ENCODE measurements at regions not wholly inside any gene's neighbourhood (a gene's known extent, or its start where the extent isn't known, plus 50 kb on each side); places are given as distances from the start of the nearest gene placed in this dataset.

DNA sequence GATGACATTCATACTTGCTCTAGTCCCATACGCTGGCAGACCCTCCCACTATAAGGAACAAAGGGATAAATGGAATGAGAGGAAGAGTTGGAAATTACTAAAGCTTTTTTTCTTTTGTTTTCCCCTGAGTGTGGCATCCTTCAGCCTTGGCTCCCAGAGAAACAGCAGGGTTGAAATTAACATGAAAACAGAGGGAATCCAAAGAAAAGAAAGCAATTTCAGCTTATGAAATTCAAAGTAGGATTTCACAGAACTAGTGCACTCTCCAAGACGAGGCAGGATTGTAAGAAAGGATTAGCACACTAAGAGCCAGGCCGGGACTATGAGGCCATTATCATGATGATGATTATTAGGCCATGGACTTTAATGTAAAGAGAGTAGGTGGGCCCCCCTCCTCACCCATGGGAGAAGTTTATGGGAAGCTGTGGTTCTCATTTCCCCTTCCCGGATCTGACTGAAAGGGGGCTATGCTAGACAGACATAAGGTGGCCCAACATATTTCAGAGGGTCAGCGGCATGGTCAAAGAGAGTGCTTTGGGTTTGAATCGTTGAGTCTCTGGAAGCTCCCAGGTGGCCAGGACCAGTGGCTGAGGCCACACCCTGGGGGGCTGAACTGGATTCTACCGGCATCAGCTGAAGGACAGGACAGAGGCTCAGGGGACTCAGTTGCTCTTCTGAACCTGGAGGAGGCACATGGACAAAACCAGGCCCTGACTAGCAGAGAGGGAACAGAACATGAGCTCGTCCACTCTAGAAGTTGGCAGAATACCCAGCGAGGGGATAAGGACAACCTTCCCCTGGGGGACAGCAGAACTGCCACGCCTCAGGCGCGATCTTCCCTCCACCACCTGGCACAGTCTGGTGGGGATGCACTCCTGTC lies 100.1 kb upstream of the ARL4C start:
- DNase-seq (ENCODE audit: low read depth, low spot score) = no peak
- Mint-ChIP-seq H3K27me3 (ENCODE audit: low read depth) (no peaks in the 10 kb centered on the region), H3K9me3 (peaks cover 3% of the 10 kb centered on the region), H3K4me1 (peaks cover 40% of the 10 kb centered on the region), H3K4me3 (peak overlapping the region; percentile 7), H3K27ac (ENCODE audit: unreplicated experiment) (peak overlapping the region; percentile 82), H3K36me3 (ENCODE audit: low read depth) (no peaks in the 10 kb centered on the region)
- TF ChIP-seq, protein P1, sequence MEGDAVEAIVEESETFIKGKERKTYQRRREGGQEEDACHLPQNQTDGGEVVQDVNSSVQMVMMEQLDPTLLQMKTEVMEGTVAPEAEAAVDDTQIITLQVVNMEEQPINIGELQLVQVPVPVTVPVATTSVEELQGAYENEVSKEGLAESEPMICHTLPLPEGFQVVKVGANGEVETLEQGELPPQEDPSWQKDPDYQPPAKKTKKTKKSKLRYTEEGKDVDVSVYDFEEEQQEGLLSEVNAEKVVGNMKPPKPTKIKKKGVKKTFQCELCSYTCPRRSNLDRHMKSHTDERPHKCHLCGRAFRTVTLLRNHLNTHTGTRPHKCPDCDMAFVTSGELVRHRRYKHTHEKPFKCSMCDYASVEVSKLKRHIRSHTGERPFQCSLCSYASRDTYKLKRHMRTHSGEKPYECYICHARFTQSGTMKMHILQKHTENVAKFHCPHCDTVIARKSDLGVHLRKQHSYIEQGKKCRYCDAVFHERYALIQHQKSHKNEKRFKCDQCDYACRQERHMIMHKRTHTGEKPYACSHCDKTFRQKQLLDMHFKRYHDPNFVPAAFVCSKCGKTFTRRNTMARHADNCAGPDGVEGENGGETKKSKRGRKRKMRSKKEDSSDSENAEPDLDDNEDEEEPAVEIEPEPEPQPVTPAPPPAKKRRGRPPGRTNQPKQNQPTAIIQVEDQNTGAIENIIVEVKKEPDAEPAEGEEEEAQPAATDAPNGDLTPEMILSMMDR (conservative IDR thresholded peaks at IDR 0.05) = no peak

DNA sequence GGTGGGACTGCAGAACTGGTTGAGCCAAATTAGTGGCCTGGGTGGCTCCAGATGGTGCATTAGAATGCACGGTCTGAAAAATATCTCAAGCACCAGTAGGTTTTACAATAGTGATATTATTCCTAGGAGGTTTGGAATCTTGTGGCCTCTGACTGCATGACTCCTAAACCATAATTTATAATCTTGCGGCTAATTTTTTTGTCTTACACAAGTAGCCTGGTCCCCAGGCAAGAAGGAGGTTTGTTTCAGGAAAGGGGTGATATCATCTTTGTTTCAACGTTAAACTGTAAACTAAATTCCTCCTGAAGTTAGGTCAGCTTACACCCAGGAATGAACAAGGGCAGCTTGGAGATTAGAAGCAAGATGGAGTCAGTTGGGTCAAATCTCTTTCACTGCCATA lies 98.9 kb upstream of the ARL4C start:
- Mint-ChIP-seq H3K4me1 (peaks cover 35% of the 10 kb centered on the region), H3K9me3 (peaks cover 3% of the 10 kb centered on the region), H3K27ac (ENCODE audit: unreplicated experiment) (no peak overlapping the region), H3K36me3 (ENCODE audit: low read depth) (no peaks in the 10 kb centered on the region), H3K4me3 (no peak overlapping the region), H3K27me3 (ENCODE audit: low read depth) (no peaks in the 10 kb centered on the region)
- DNase-seq (ENCODE audit: low read depth, low spot score) = no peak
- TF ChIP-seq, protein P1 (conservative IDR thresholded peaks at IDR 0.05) = no peak

DNA sequence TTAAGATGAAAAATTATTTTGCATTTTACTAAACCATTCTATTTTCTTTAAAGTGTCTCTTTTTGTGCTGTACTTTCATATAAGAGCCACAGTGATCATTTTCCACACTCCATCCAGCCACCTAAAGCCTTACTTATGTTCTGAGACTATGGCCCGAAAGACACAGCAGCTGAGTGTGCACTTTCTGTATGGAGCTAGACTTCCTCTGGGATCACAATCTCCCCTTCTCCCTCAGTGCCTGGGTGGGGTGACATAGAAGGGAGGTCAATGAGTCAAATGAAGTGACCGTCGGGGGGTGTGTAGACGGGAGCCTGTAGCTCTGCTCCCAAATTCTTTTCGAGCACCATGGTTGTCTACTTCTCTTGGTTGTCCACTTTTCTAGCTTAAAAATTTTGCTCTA lies 97.8 kb upstream of the ARL4C start:
- Mint-ChIP-seq H3K36me3 (ENCODE audit: low read depth) (no peaks in the 10 kb centered on the region), H3K27ac (ENCODE audit: unreplicated experiment) (peak overlapping the region; percentile 67), H3K4me1 (peaks cover 31% of the 10 kb centered on the region), H3K9me3 (peaks cover 3% of the 10 kb centered on the region), H3K4me3 (no peak overlapping the region), H3K27me3 (ENCODE audit: low read depth) (no peaks in the 10 kb centered on the region)
- DNase-seq (ENCODE audit: low read depth, low spot score) = no peak
- TF ChIP-seq, protein P1 (conservative IDR thresholded peaks at IDR 0.05) = no peak

DNA sequence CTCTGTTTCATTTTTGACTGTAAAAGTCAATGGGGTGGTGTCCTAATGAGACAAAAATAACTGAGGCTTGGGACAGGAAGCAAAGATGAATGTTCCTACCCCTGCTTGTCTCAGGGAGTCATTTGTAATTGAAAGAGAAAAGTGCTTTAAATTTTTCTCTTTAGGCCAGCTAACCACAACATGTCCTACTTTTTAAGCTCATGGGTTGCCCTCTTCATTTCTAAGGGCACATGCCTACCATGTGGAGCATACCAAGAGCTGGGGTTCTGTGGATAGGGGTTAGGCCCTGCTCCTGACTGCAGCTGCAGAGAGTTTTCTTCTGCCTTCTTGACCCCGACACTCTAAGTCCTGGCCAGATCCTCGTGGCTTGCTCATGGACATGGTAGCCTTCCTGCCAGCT lies 96.8 kb upstream of the ARL4C start:
- no peak for DNase-seq (ENCODE audit: low read depth, low spot score)
- Mint-ChIP-seq H3K27me3 (ENCODE audit: low read depth) (no peaks in the 10 kb centered on the region), H3K36me3 (ENCODE audit: low read depth) (no peaks in the 10 kb centered on the region), H3K4me1 (peaks cover 38% of the 10 kb centered on the region), H3K9me3 (peaks cover 3% of the 10 kb centered on the region), H3K4me3 (no peak overlapping the region), H3K27ac (ENCODE audit: unreplicated experiment) (no peak overlapping the region)
- TF ChIP-seq, protein P1 (conservative IDR thresholded peaks at IDR 0.05) = no peak

DNA sequence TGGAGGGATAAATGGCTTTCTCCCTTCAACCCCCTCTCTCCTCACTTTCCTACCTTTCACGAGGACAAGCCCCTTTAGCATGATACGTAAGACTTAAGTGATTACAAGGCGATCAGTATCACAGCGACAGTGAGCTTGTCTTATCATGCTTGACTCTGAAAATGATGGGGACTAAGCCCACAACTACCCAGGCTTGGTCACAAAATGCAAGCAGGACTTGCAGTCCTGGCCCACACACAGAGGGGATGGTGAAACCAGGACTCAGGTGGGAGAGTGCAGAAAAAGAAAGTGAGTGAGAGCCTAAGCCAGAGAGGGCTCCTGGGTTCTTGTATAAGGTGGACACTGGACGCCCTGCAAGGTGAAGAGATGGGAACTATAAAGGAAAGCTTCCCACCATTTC lies 95.7 kb upstream of the ARL4C start:
- peaks cover 6% of the 10 kb centered on the region for H3K9me3 Mint-ChIP-seq
- DNase-seq (ENCODE audit: low read depth, low spot score) = no peak
- H3K27me3 Mint-ChIP-seq (ENCODE audit: low read depth) = no peaks in the 10 kb centered on the region
- H3K27ac Mint-ChIP-seq (ENCODE audit: unreplicated experiment) = no peak overlapping the region
- H3K4me3 Mint-ChIP-seq = no peak overlapping the region
- no peaks in the 10 kb centered on the region for H3K36me3 Mint-ChIP-seq (ENCODE audit: low read depth)
- H3K4me1 Mint-ChIP-seq = peaks cover 45% of the 10 kb centered on the region
- TF ChIP-seq, protein P1 (conservative IDR thresholded peaks at IDR 0.05) = no peak

All from neural crest cell (in vitro differentiated cells).